ENCODE measurements at regions not wholly inside any gene's neighbourhood (a gene's known extent, or its start where the extent isn't known, plus 50 kb on each side); places are given as distances from the start of the nearest gene placed in this dataset.
"Not testable (repeated sequence)": the region's sequence is repeated elsewhere in the genome, so short reads cannot be mapped to it uniquely, and the experiment has no call there.

- no peak for DNase-seq
These were observed 180.7 kb upstream of the EPHA4 start for GRCh38 chr2:221752781-221753180.

DNA sequence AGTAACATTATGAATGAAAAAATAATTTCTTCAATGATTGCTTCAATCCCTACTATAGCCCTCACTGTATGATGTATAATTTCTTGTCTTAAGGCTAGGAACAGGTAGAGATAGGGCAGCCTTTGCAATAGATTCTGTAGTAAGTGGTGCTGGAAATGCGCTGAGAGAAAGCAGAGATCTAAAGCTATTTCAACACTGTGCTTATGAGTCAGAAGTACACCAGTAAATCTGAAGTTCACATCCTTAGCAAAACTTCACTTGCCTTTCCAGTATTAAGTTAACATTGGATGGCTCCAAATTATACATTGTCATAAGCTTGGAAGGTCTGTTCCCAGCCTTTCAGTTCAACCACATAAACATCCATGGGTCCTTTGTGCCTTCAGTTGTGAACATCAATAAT lies 178.2 kb upstream of the EPHA4 start:
- no peak for DNase-seq

DNA sequence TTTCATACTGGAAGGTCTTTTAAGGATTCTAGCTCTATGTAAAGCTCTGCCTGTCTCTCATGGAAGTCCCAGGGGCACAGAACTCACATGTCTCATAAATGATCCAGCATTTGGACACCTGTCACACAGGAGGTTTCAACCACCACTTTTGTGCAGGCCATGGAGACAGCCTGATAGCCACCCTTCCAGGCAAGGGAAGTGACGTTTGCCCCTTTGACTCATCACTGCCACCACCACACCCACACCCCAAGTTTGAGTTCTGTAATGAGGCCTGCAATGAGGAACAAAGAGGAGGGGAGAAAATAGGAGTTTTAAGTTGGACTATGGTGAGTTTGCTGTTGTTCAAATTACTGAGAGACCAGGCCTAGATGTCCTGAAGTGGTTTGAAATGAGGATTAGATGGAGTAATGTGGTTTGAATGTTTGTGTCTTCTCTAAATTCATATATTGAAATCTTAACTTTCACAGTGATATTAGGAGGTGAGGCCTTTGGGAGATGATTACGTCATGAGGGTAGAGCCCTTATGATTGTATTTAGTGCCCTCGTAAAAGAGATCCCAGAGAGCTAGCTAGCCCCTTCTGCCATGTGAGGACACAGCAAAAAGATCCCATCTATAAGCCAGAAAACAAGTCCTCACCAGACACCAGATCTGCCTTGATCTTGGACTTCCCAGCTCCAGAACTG lies 175.3 kb upstream of the EPHA4 start:
- DNase-seq = peak; percentile 27

DNA sequence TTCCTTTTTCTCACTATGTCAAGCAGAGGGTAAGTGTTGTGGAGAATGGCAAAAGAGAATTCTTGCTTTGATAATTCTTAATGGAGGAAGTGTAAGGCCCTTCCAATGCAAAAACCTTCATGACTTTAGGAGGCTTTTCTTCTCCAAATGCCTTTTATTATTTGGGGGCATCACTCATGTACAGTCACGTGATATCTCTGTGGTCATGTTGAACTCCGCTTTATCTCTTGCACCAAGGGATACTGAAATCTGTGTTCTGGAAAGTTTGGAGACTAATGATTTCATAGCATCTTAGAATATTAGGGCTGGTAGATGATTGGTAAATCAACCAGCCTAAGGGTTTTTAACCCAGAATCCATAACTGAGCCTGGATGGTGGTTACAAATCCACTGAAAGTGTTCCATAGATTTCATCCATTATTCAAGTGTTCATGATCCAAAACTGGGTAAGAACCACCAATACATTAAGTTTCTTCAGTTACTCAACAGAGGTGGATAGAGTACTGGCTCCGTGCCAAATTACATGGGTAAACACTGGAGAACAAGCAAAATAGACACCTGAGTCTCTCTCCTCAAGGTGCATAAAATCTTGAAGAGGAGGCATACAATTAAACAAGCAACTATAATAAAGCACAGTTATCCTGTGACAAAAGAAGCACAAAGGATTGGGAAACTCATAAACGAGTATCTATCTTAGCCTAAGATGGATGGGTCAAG lies 169.6 kb upstream of the EPHA4 start:
- DNase-seq = no peak

GRCh38 chr2:221731432-221732145 lies 159.5 kb upstream of the EPHA4 start:
- DNase-seq = no peak

GRCh38 chr2:221726894-221727513 lies 154.9 kb upstream of the EPHA4 start:
- DNase-seq = no peak

DNA sequence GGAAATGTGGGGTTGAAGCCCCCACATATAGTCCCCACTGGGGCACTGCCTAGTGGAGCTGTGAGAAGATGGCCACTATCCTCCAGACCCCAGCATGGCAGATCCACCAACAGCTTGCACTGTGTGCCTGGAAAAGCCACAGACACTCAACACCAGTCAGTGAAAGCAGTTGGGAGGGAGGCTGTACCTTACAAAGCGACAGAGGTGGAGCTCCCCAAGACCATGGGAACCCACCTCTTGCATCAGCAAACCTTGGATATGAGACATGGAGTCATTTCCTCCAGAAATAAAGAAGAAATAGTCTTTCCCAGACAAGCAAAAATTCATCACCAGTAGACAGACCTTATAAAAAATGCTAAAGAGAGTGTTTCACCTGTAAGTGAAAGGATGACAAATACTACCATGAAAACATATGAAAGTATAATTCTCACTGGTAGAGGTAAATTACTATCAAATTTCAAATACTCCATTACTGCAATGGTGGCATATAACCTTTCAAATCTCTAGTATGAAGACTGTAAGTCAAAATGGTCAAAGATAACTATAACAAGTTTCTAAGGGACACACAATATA lies 152.6 kb upstream of the EPHA4 start:
- DNase-seq = no peak

- DNase-seq = not testable (repeated sequence)
These were observed 152.0 kb upstream of the EPHA4 start for GRCh38 chr2:221724117-221724516.

- DNase-seq = no peak
These were observed 144.6 kb upstream of the EPHA4 start for GRCh38 chr2:221716426-221717303.

- no peak for DNase-seq
These were observed 143.6 kb upstream of the EPHA4 start for GRCh38 chr2:221715523-221716247.

DNA sequence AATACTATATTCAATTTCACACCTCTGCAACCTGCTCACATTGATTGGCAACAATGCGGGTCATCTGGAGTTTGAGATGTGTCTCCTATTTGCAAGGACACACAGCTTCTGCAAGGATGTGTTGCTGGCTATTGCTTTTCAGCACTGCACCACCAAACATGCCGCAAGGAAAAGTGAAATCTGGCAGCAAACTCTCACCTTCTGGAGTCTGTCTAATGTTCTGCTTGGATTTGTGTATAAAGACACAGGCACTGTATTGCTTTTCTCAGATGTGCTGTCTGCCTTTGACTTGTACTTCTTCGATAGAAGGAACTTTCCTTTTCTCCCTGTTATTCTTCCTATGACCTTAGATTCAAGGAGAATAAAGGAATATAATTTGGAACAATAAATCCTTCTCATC lies 138.6 kb upstream of the EPHA4 start:
- DNase-seq = no peak

GRCh38 chr2:221708902-221709301 lies 136.8 kb upstream of the EPHA4 start:
- no peak for DNase-seq

GRCh38 chr2:221705185-221705877 lies 133.2 kb upstream of the EPHA4 start:
- no peak for DNase-seq

- no peak for DNase-seq
These were observed 132.3 kb upstream of the EPHA4 start for GRCh38 chr2:221704442-221704841.

DNA sequence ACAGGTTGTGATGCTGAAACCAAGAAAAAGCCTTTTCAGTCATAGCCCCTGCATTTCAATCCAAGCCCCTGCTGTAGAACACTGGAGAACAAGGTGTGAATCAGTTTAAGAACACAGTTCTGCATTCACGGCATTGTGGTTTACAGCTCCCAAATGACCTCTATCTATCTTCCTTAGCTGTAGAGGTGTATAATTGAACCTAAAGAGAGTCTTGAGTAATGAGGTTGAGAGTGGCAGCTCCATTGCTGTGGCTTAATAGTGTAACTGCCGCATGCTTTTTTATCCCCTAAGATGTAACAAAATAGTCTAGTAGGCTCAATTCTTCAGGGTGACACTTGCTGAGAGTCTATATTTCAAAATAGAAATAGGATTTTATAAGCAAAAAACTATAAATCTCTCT lies 121.3 kb upstream of the EPHA4 start:
- DNase-seq = no peak

DNA sequence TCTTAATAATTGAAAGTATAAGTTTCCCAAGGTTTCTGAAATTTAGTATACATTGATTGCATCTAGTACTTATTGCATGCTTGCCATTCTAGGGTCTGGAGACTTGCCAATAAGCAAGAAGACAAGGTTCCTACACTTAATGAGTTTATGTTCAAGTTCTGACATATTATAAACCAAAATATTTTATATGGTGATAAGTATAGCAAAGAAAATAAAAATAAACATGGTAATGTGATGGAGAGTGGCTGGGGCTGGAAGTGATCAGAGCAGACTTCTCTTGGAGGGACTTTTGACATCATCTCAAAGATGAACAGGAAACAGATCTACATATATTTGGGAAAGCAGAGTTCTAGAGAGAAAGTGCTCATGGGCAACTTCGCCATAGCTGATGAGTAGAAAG lies 119.5 kb upstream of the EPHA4 start:
- DNase-seq = no peak

DNA sequence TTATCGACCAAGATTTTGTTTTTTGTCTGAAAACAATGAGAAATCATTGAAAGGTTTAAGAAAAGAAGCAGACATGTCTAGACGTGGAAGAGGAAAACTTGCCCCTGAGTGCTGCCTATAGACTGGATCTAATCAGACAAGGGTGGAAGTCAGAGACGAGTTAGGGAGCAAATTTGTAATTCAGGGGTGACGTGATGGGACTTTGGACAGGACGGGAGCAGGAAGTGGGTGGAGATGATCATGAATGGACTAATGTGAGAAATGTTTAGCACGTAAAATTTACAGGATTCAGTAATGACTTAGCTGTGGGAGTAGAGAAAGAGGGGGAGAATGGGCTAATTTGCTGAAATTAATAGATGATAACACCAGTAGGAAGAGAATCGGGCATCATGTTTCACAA lies 117.0 kb upstream of the EPHA4 start:
- no peak for DNase-seq

DNA sequence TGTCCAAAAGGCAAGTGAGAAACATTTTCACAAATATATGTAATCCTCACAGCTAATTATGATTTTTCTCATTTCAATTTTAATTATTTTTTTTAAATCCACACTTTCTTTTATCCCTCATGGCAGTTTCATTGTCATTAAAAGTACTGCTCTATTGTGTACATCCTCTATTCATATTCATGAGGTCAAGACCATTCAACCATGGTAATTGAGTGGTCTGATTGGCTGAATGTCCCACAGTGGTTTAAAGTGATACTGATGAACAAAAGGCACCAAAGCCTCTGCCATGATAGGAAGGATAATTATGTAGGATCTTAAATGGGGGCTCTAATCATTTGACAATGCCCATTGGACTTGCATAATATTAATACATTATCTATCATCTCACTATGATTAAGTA lies 108.4 kb upstream of the EPHA4 start:
- DNase-seq = no peak

- DNase-seq = no peak
These were observed 105.6 kb upstream of the EPHA4 start for GRCh38 chr2:221677688-221678087.

- no peak for DNase-seq
These were observed 104.6 kb upstream of the EPHA4 start for GRCh38 chr2:221676566-221677172.
